Activated gamma-delta T cell (primary cell): ENCODE measurements at regions not wholly inside any gene's neighbourhood (a gene's known extent, or its start where the extent isn't known, plus 50 kb on each side); places are given as distances from the start of the nearest gene placed in this dataset.

ENCODE experiments used
- DNase-seq: peaks from one replicate; lab custom pipeline; 2025; lab: John Stamatoyannopoulos, UW

DNA sequence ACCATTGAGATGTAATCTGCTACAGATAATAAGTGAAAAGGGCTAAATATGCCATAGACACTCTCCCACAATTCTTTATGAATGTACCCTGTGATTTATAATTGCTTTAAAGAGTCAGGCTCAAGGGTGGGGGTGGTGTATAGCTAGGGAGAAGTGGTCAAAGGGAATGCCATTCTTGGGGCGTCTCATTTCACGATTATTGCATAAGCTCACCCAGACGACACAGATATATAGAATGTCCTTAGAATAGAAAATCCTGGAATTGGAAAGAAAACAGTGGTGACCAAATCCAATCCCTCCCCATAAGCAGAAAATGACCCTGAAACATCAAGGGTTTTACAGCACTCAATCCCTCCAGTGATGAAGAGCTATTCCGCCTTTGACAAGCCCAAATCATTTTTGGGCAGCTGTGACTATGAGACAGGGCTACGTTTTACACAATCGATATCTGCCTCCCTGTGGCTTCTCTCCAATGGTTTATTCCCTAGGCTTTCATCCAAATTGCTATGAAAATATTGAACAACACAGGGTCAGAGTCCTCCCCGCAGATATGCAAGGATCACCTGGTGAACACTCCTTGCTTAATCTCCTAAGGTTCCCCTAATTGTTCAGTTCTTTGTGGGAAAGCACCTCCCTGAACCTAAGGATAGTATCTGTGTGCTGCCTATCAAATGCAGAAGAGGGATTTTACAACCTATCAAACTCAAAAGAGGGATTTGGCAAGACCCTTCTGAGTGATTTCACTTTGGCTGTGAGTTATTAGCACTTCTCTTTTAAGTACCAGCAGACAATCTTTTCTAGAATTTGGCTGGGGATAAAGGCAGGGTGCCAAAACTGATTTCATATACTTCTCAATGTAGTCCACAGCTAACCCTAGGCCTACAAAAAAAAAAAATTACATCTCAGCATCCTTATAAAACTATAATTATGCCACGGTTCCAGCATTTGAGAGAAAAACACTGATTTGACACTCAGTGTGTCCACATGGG, 144.9 kb upstream of the CDH6 start:
- no peak for DNase-seq

DNA sequence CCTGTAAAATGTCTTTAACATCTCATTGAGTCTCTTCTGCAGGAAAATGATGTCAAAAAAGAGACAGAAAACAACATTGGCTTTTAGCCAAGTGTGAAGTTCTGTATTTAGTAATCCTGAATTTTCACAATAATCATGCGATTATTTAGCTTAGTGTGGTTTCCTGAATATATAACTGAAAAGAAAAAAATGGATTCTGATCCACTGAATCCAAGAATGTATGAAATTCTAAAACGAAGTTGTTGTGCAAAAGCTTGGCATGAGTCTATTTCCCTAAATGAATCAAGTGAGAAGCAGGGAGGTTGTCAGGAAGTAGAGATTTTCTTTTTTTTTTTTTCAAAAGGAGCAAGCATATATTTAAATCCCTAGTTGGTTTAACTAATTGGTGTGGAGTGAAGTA, 145.9 kb upstream of the CDH6 start:
- DNase-seq, result no peak

- DNase-seq, result no peak
Observed at GRCh38 chr5:31047007-31047406, 146.5 kb upstream of the CDH6 start.

DNA sequence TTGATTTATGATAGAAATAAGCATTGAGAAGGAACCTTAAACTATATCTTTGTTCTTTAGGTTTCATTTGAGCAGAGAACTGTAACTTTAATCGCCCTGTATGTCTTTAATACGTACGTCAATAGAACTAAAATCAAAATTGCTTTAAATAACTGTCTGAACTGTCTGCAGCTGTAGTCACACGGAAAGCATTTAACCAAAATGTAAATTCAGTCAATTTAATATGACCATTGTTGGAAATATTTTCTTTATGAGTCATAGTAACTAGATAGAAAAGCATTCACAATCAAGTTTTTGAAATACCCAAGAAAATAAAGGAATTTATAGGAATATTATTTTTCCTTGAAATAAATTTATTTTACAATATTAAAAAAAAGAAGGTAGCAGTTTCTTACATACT, 157.1 kb upstream of the CDH6 start:
- DNase-seq, result no peak

- DNase-seq, result no peak
Observed at GRCh38 chr5:31033295-31033694, 160.2 kb upstream of the CDH6 start.

DNA sequence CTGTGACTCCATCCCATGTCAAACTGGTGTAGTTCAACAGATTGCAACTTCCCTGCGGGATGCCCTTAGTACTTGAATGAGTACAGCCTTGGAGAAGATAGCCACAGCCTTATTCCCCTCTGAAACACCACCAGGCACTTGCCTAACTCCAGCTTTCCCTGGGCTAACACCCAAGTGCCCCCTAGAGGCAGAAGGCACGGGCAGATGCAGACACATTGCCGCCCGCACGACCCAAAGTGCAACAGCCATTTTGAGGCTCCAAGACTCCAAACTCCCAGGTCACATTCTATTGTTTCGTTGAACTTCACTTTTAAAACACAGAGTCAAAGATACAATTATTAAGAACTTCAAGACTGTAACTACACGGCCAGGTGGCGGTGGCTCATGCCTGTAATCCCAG, 163.6 kb upstream of the CDH6 start:
- no peak for DNase-seq

GRCh38 chr5:31027721-31028120, 165.8 kb upstream of the CDH6 start:
- no peak for DNase-seq

DNA sequence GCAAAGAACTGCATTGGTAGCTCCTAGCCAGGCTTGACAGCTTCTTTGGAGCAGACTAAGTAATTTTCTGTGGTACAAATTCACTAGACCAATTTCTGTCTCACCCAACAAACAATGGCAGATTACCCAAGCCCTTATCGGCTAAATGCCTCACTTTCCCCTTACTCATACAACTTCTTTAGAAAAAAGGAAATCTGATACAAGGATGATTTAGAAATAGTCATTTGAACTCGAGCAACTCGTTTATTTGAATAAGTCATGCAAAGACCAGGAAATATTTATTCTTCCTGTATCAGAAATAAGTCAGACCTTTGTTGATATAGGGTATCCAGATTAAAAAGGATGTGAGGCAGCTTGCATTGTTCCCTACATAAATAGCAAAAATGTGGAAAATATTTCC, 170.4 kb upstream of the CDH6 start:
- no peak for DNase-seq

GRCh38 chr5:31021181-31021624, 172.3 kb upstream of the CDH6 start:
- no peak for DNase-seq

- no peak for DNase-seq
Observed at GRCh38 chr5:31008231-31008630, 185.3 kb upstream of the CDH6 start.

GRCh38 chr5:31007672-31008071, 185.8 kb upstream of the CDH6 start:
- no peak for DNase-seq

GRCh38 chr5:31000287-31000686, 193.2 kb upstream of the CDH6 start:
- no peak for DNase-seq

- no peak for DNase-seq
Observed at GRCh38 chr5:30997681-30998080, 195.8 kb upstream of the CDH6 start.

- no peak for DNase-seq
Observed at GRCh38 chr5:30994902-30995301, 198.6 kb upstream of the CDH6 start.

GRCh38 chr5:30994176-30994575, 199.3 kb upstream of the CDH6 start:
- no peak for DNase-seq

- DNase-seq, result no peak
Observed at GRCh38 chr5:30991462-30991861, 202.0 kb upstream of the CDH6 start.

GRCh38 chr5:30981576-30981975, 211.9 kb upstream of the CDH6 start:
- DNase-seq, result no peak

DNA sequence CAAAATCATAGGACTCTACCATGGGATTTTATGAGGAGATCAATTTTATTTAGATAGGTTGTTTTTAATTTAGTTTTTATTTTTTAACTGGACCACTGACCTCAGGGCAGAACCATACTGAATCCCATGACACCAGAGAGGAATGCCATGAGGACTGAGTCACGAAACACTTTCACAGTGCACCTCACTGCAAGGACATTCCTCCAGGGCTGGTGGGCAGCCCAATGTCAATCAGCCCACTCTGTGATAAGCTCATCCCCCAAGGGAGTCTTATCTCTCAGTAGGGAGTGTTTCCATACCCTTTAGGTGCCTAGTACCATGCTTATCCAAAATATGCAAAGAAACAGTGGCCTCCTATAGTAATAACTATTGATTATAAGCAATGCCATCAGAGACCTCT, 224.5 kb upstream of the CDH6 start:
- DNase-seq, result no peak

DNA sequence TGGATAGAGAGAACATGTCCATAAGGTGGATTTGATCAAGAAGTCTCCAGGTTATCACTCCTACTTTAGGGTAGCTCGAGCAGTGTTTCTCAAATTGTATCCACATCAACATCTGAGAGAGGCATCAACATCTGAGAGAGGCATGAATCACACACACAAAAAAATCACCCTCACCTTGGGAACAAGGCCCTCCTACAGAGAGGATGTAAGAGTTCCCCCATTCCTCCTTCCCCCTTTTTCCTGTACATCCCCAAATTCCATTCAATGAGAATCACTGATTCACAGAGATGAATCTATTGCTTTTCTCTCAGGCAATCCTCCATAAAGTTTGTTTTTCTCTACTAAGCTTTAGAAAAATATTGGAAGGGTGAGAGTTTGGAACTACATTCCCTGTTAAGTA, 233.4 kb upstream of the CDH6 start:
- no peak for DNase-seq

GRCh38 chr5:30959238-30959637, 234.2 kb upstream of the CDH6 start:
- no peak for DNase-seq

DNA sequence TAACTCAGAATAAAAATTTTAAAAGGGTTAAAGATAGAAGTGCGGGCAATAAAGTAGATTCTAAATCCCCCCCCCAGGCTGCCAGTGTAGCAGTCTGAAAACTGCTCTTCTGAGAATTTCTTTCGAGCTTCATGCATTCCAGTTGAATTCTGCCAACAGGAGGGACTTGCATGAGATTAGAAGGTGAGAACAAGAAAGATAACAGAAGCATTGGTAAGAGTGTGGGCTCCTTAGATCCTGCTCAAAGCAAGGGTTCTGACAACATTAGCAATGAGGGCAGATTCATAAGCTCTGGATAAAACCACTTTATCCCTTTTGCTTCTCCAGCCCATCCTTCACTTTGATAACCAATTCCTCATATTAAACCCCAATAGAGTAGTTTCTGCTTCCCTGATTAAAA, 235.9 kb upstream of the CDH6 start:
- DNase-seq, result no peak

GRCh38 chr5:30956251-30956650, 237.2 kb upstream of the CDH6 start:
- DNase-seq, result no peak

GRCh38 chr5:30937070-30937469, 256.4 kb upstream of the CDH6 start:
- DNase-seq, result no peak

DNA sequence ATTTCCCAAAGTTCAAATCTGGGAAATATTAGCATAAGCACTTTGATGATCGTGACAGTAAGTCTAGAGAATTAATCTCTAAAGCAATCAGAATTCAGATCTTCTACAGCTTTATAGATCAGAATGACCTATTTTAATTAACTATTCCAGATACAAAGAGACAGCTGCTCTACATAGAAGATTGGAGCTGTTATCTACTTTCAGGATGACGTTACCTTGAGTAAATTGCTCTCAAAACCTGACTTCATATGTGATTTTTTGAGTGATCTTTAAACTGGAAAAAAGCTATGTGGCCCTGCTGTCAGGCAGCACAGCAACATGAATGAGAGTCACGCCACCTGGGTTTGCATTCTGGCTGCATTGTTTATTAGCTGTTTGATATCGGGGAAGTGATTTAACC, 259.9 kb upstream of the CDH6 start:
- DNase-seq, result no peak
